B cell (primary cell): ENCODE measurements at regions not wholly inside any gene's neighbourhood (a gene's known extent, or its start where the extent isn't known, plus 50 kb on each side); places are given as distances from the start of the nearest gene placed in this dataset.

Experiments
- ATAC-seq: fragments of 200-7000 bp; cut with Tn5 transposase; one replicate; pipeline ENCODE4 v1.10.0; 2021; ENCODE audit warnings: low read depth, mild to moderate bottlenecking, moderate number of reproducible peaks, moderate library complexity
- CTCF ChIA-PET: fragments of 350-600 bp; sonication (Branson Sonifier 250); formaldehyde crosslinking; loops from one replicate; lab custom pipeline; 2021; ENCODE audit warnings: antibody characterized with exemption, inconsistent platforms; lab: Charles Lee
- POLR2A ChIA-PET: fragments of 350-600 bp; sonication (Branson Sonifier 250); formaldehyde crosslinking; loops from one replicate; lab custom pipeline; 2021; ENCODE audit warnings: antibody characterized with exemption; lab: Charles Lee
- DNase-seq: peaks from one replicate; pipeline ENCODE4 v3.0.0; 2013
- H2AFZ ChIP-seq: 2 replicates; pipeline ENCODE4 v1.6.1; 2012; ENCODE audit warnings: mild to moderate bottlenecking, low read depth, low read length; ENCODE audit not compliant: insufficient read depth, poor library complexity, severe bottlenecking
- H3K27ac ChIP-seq, 2 donors: 1 replicate in 1 of 2; 2 replicates in 1 of 2; pipeline ENCODE4 v1.5.1; 2012 to 2013; ENCODE audit warnings: low read length in 2 of 2, mild to moderate bottlenecking in 2 of 2, moderate library complexity in 1 of 2
- H3K27me3 ChIP-seq, 4 experiments: fragments of 200-600 bp in 1 of 4; sonication (generic) in 1 of 4; replicated peaks in 1 of 4; 1 replicate in 2 of 4; 2 replicates in 2 of 4; pipeline versions ENCODE4 v1.6.1 to v1.7.0; 2013 to 2016; ENCODE audit warnings: low read length in 3 of 4, mild to moderate bottlenecking in 2 of 4, mixed read lengths in 1 of 4, moderate library complexity in 1 of 4; ENCODE audit not compliant: insufficient read depth in 4 of 4, control insufficient read depth in 3 of 4; ENCODE audit errors: control extremely low read depth in 1 of 4
- H3K36me3 ChIP-seq, 2 experiments: replicated peaks in 1 of 2; 1 replicate in 1 of 2; 2 replicates in 1 of 2; pipeline versions ENCODE4 v1.6.1 to v1.7.1; 2013; ENCODE audit warnings: low read length in 1 of 2; ENCODE audit not compliant: insufficient read depth in 2 of 2, control insufficient read depth in 1 of 2; ENCODE audit errors: control extremely low read depth in 1 of 2, extremely low read depth in 1 of 2
- H3K4me1 ChIP-seq, 2 donors: fragments of 200-600 bp in 1 of 2; sonication (generic) in 1 of 2; 1 replicate in 1 of 2; 2 replicates in 1 of 2; pipeline versions ENCODE4 v1.5.1 to v1.6.1; 2013 to 2017; ENCODE audit warnings: low read length in 2 of 2; ENCODE audit not compliant: control insufficient read depth in 2 of 2, insufficient read depth in 2 of 2
- H3K4me2 ChIP-seq: replicated peaks from 2 replicates; pipeline ENCODE3; 2012; ENCODE audit warnings: mild to moderate bottlenecking, low read depth, low read length; ENCODE audit not compliant: poor library complexity, severe bottlenecking
- H3K4me3 ChIP-seq, 5 experiments: fragments of 200-600 bp in 1 of 5; sonication (generic) in 1 of 5; 1 replicate in 3 of 5; 2 replicates in 2 of 5; pipeline versions ENCODE4 v1.5.1 to v1.7.0; 2011 to 2016; ENCODE audit warnings: low read length in 4 of 5, mild to moderate bottlenecking in 4 of 5, low read depth in 2 of 5, control low read depth in 1 of 5, moderate library complexity in 1 of 5; ENCODE audit not compliant: insufficient read depth in 1 of 5; ENCODE audit errors: control extremely low read depth in 1 of 5, extremely low read depth in 1 of 5
- H3K79me2 ChIP-seq: fragments of 200-600 bp; sonication (generic); one replicate; pipeline ENCODE4 v1.6.0; 2016; ENCODE audit warnings: low read length; ENCODE audit not compliant: control insufficient read depth, insufficient read depth
- H3K9ac ChIP-seq: fragments of 200-600 bp; sonication (generic); 2 replicates; pipeline ENCODE4 v1.6.1; 2017; ENCODE audit warnings: mild to moderate bottlenecking, low read length, moderate library complexity
- H3K9me3 ChIP-seq, 3 donors: one replicate each; pipeline versions ENCODE4 v1.6.1 to v1.7.1; 2013; ENCODE audit warnings: low read length in 2 of 3; ENCODE audit not compliant: control insufficient read depth in 2 of 3, insufficient read depth in 1 of 3; ENCODE audit errors: control extremely low read depth in 1 of 3
- H4K20me1 ChIP-seq: 2 replicates; pipeline ENCODE4 v1.6.0; 2012; ENCODE audit warnings: mild to moderate bottlenecking, low read length; ENCODE audit not compliant: insufficient read depth, control insufficient read depth, poor library complexity, severe bottlenecking
- H3K27ac Mint-ChIP-seq: one replicate; pipeline ENCODE4 v1.8.0; 2021; ENCODE audit warnings: mixed read lengths
- H3K27me3 Mint-ChIP-seq: one replicate; pipeline ENCODE4 v1.8.0; 2021; ENCODE audit warnings: mixed read lengths
- H3K4me1 Mint-ChIP-seq: one replicate; pipeline ENCODE4 v1.8.0; 2021; ENCODE audit warnings: mixed read lengths
- H3K4me3 Mint-ChIP-seq: one replicate; pipeline ENCODE4 v1.8.0; 2021; ENCODE audit warnings: mixed read lengths
- H3K9me3 Mint-ChIP-seq: one replicate; pipeline ENCODE4 v1.8.0; 2022; ENCODE audit warnings: mixed read lengths; ENCODE audit not compliant: insufficient read depth
- EZH2 ChIP-seq: IDR thresholded peaks from 2 replicates; pipeline ENCODE4 v1.6.1; 2012; ENCODE audit warnings: borderline replicate concordance, low read depth, mild to moderate bottlenecking, moderate library complexity, low read length; ENCODE audit not compliant: insufficient read depth, poor library complexity, severe bottlenecking
- WGBS: methylation state at CpG from one replicate; pipeline ENCODE4 v1.1.5; 2013; ENCODE audit warnings: missing lambda C conversion rate; ENCODE audit not compliant: insufficient coverage; 5-methylcytosine and 5-hydroxymethylcytosine counted together
- intact Hi-C: fragments of 100-400 bp; cut with micrococcal nuclease; formaldehyde crosslinking; loops from one replicate; pipeline ENCODE4 v1.10.0; 2022
- TF ChIP-seq, protein P1 (sequence below): fragments of 200-600 bp; IDR thresholded peaks from one replicate; pipeline ENCODE4 v1.8.0; 2022; ENCODE audit warnings: antibody characterized with exemption, mild to moderate bottlenecking

DNA sequence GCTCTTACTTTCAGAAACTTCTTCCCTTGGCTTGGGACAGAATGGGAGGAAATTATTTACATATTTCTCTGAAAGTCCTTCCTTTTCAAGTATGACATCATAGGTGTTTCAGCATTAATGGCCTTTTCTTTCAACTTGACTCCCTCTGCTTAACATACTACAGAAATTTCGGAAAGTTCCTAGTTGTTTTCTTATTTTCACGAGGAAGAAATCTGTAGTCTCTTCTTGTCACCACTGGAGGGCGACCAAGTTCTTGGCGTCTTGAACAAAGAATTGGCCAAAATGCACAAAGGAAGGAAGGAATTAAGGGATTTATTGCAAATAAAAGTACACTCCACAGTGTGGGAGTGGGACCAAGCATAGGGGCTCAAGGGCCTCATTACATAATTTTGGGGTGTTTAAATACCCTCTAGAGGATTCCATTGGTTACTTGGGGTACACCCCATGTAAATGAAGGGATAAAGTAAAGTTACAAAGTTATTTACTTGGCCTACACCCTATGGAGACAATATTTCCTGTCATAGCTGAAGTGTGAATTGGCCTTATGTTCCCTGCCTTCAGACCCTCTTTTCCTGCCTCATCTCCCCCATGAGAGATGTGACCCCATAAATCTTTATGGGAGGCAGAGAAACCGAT, 70.4 kb downstream of the RPL10L start:
- Histone ChIP-seq H2AFZ (no peak overlapping the region), H3K79me2 (no peaks in the 10 kb centered on the region), H3K36me3 (no peaks in the 10 kb centered on the region), H3K9ac (no peak overlapping the region), H3K9me3 (no peaks in the 10 kb centered on the region), H3K27me3 (no peaks in the 10 kb centered on the region), H3K27ac (no peak overlapping the region), H4K20me1 (no peaks in the 10 kb centered on the region), H3K4me2 (no peak overlapping the region), H3K4me3 (no peak overlapping the region), H3K4me1 (no peaks in the 10 kb centered on the region)
- 100% methylated on average over 1 of the region's 5 CpGs for WGBS
- ATAC-seq: no peak
- Mint-ChIP-seq H3K4me1 (no peaks in the 10 kb centered on the region), H3K4me3 (no peak overlapping the region), H3K27ac (no peak overlapping the region), H3K27me3 (no peaks in the 10 kb centered on the region), H3K9me3 (no peaks in the 10 kb centered on the region)
- TF ChIP-seq EZH2: no peak
- TF ChIP-seq, protein P1, sequence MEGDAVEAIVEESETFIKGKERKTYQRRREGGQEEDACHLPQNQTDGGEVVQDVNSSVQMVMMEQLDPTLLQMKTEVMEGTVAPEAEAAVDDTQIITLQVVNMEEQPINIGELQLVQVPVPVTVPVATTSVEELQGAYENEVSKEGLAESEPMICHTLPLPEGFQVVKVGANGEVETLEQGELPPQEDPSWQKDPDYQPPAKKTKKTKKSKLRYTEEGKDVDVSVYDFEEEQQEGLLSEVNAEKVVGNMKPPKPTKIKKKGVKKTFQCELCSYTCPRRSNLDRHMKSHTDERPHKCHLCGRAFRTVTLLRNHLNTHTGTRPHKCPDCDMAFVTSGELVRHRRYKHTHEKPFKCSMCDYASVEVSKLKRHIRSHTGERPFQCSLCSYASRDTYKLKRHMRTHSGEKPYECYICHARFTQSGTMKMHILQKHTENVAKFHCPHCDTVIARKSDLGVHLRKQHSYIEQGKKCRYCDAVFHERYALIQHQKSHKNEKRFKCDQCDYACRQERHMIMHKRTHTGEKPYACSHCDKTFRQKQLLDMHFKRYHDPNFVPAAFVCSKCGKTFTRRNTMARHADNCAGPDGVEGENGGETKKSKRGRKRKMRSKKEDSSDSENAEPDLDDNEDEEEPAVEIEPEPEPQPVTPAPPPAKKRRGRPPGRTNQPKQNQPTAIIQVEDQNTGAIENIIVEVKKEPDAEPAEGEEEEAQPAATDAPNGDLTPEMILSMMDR: peak; percentile 25
- intact Hi-C loops: no loop called here
- POLR2A ChIA-PET: no interaction called here
- no peak for DNase-seq
- CTCF ChIA-PET: no interaction called here

DNA sequence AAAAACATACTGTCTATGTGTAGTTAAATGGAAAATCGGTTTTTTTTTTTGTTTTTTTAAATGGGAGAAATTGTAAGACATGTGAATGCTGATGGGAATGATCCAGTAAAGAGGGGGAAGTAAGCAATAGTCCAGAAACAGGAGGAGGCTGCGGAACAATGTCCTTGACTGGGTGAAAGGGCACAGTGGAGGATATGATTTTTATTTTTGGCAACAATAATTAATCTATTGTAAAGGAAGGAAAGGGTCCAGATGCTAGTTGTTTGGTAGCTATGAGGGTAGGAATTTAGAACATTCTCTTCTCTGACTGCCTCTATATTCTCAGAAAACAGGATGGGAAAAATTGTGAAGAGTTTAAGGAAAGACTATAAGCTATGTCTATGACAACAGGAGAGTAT, 76.6 kb downstream of the RPL10L start:
- H3K27ac Mint-ChIP-seq: no peak overlapping the region
- Histone ChIP-seq H3K4me2 (no peak overlapping the region), H3K27ac (no peak overlapping the region), H3K36me3 (no peaks in the 10 kb centered on the region), H3K79me2 (no peaks in the 10 kb centered on the region), H3K27me3 (no peaks in the 10 kb centered on the region), H4K20me1 (no peaks in the 10 kb centered on the region), H3K4me1 (no peaks in the 10 kb centered on the region), H2AFZ (no peak overlapping the region), H3K9me3 (no peaks in the 10 kb centered on the region), H3K9ac (no peak overlapping the region), H3K4me3 (no peak overlapping the region)
- WGBS: 64% methylated on average over 2 of the region's 2 CpGs
- peaks cover 3% of the 10 kb centered on the region for H3K9me3 Mint-ChIP-seq
- ATAC-seq: no peak
- no peaks in the 10 kb centered on the region for H3K4me1 Mint-ChIP-seq
- POLR2A ChIA-PET: no interaction called here
- CTCF ChIA-PET: no interaction called here
- H3K27me3 Mint-ChIP-seq: no peaks in the 10 kb centered on the region
- H3K4me3 Mint-ChIP-seq: no peak overlapping the region
- intact Hi-C loops: no loop called here
- TF ChIP-seq, protein P1: no peak
- no peak for TF ChIP-seq EZH2
- DNase-seq: no peak
